Trophoblast cell (in vitro differentiated cells and primary cell): ENCODE measurements at regions not wholly inside any gene's neighbourhood (a gene's known extent, or its start where the extent isn't known, plus 50 kb on each side); places are given as distances from the start of the nearest gene placed in this dataset.

Source experiments
- DNase-seq, 2 donors: peaks; one replicate each; pipeline ENCODE4 v3.0.0-alpha.2; 2016
- H2AFZ ChIP-seq: 2 replicates; pipeline ENCODE4 v1.6.1; 2013; ENCODE audit warnings: low read length, moderate library complexity, mild to moderate bottlenecking; ENCODE audit not compliant: insufficient read depth, poor library complexity
- H2AK5ac ChIP-seq: 2 replicates; pipeline ENCODE4 v1.6.1; 2013; ENCODE audit warnings: mild to moderate bottlenecking, low read length
- H2BK120ac ChIP-seq: 2 replicates; pipeline ENCODE4 v1.6.1; 2013; ENCODE audit warnings: low read length, mild to moderate bottlenecking, moderate library complexity; ENCODE audit not compliant: insufficient read depth, poor library complexity
- H2BK12ac ChIP-seq: 2 replicates; pipeline ENCODE4 v1.6.1; 2013; ENCODE audit warnings: mild to moderate bottlenecking, low read length, moderate library complexity
- H2BK5ac ChIP-seq: 2 replicates; pipeline ENCODE4 v1.6.1; 2013; ENCODE audit warnings: low read length, low read depth, moderate library complexity, mild to moderate bottlenecking; ENCODE audit not compliant: poor library complexity
- H3K14ac ChIP-seq: 2 replicates; pipeline ENCODE4 v1.6.1; 2013; ENCODE audit warnings: mild to moderate bottlenecking, low read length
- H3K18ac ChIP-seq: 2 replicates; pipeline ENCODE4 v1.6.1; 2013; ENCODE audit warnings: mild to moderate bottlenecking, low read length
- H3K23ac ChIP-seq: 2 replicates; pipeline ENCODE4 v1.6.1; 2013; ENCODE audit warnings: low read length
- H3K27ac ChIP-seq: 2 replicates; pipeline ENCODE4 v1.5.1; 2013; ENCODE audit warnings: low read depth, mild to moderate bottlenecking, inconsistent platforms, low read length, moderate library complexity
- H3K27me3 ChIP-seq: 2 replicates; pipeline ENCODE4 v1.6.1; 2013; ENCODE audit warnings: inconsistent platforms, mild to moderate bottlenecking, low read length, moderate library complexity; ENCODE audit not compliant: insufficient read depth
- H3K36me3 ChIP-seq, 2 experiments: 1 replicate in 1 of 2; 2 replicates in 1 of 2; pipeline ENCODE4 v1.6.1; 2013; ENCODE audit warnings: low read length in 2 of 2, mild to moderate bottlenecking in 2 of 2, moderate library complexity in 1 of 2; ENCODE audit not compliant: insufficient read depth in 2 of 2, control insufficient read depth in 1 of 2
- H3K4ac ChIP-seq: 2 replicates; pipeline ENCODE4 v1.6.1; 2013; ENCODE audit warnings: low read depth, mild to moderate bottlenecking, low read length, moderate library complexity
- H3K4me1 ChIP-seq, 2 experiments: 1 replicate in 1 of 2; 2 replicates in 1 of 2; pipeline ENCODE4 v1.6.1; 2013; ENCODE audit warnings: low read length in 2 of 2, mild to moderate bottlenecking in 2 of 2, moderate library complexity in 1 of 2; ENCODE audit not compliant: insufficient read depth in 2 of 2, control insufficient read depth in 1 of 2
- H3K4me2 ChIP-seq: 2 replicates; pipeline ENCODE4 v1.6.1; 2013; ENCODE audit warnings: inconsistent platforms, mild to moderate bottlenecking, low read length, moderate library complexity
- H3K4me3 ChIP-seq: 2 replicates; pipeline ENCODE4 v1.5.1; 2013; ENCODE audit warnings: mild to moderate bottlenecking, low read depth, low read length, inconsistent platforms
- H3K79me1 ChIP-seq: one replicate; pipeline ENCODE4 v1.6.1; 2013; ENCODE audit warnings: low read length
- H3K79me2 ChIP-seq: 2 replicates; pipeline ENCODE4 v1.6.1; 2013; ENCODE audit warnings: low read length, mild to moderate bottlenecking; ENCODE audit not compliant: control insufficient read depth, insufficient read depth, poor library complexity
- H3K9ac ChIP-seq: 2 replicates; pipeline ENCODE4 v1.6.1; 2013; ENCODE audit warnings: mild to moderate bottlenecking, low read length
- H3K9me3 ChIP-seq: 2 replicates; pipeline ENCODE4 v1.6.1; 2013; ENCODE audit warnings: low read depth, mild to moderate bottlenecking, control low read depth, inconsistent platforms, low read length; ENCODE audit not compliant: insufficient read depth
- H4K12ac ChIP-seq: 2 replicates; pipeline ENCODE4 v1.6.1; 2013; ENCODE audit warnings: low read depth, mild to moderate bottlenecking, low read length, moderate library complexity
- H4K8ac ChIP-seq: 2 replicates; pipeline ENCODE4 v1.6.1; 2013; ENCODE audit warnings: low read depth, mild to moderate bottlenecking, low read length, moderate library complexity
- H4K91ac ChIP-seq: one replicate; pipeline ENCODE4 v1.6.1; 2013; ENCODE audit warnings: low read depth, mild to moderate bottlenecking, low read length, moderate library complexity
- WGBS: extraction: QIAGEN DNeasy Blood & Tissue Kit; methylation state at CpG from one replicate; pipeline ENCODE4 v1.1.7; 2013; ENCODE audit warnings: missing lambda C conversion rate; ENCODE audit not compliant: insufficient read length, insufficient coverage; ENCODE audit errors: extremely low coverage; 5-methylcytosine and 5-hydroxymethylcytosine counted together

- H4K8ac ChIP-seq = no peak overlapping the region
- no peak overlapping the region for H3K9ac ChIP-seq
- no peak overlapping the region for H2AFZ ChIP-seq
Observed at GRCh38 chr4:20423420-20423819, 171.7 kb downstream of the SLIT2 start.

GRCh38 chr4:20426028-20426427, 174.3 kb downstream of the SLIT2 start:
- Histone ChIP-seq H2BK120ac (no peak overlapping the region), H4K91ac (no peak overlapping the region), H2BK12ac (no peak overlapping the region), H3K4me2 (no peak overlapping the region), H3K27me3 (no peaks in the 10 kb centered on the region), H2AK5ac (no peak overlapping the region), H4K12ac (no peak overlapping the region), H3K18ac (no peak overlapping the region), H3K9ac (no peak overlapping the region), H3K27ac (no peak overlapping the region), H3K4me1 (no peaks in the 10 kb centered on the region), H3K14ac (no peak overlapping the region), H3K79me1 (no peaks in the 10 kb centered on the region), H2BK5ac (no peak overlapping the region), H3K36me3 (no peaks in the 10 kb centered on the region), H4K8ac (no peak overlapping the region), H3K23ac (no peak overlapping the region), H2AFZ (no peak overlapping the region), H3K4ac (no peak overlapping the region), H3K79me2 (no peaks in the 10 kb centered on the region), H3K4me3 (no peak overlapping the region), H3K9me3 (no peaks in the 10 kb centered on the region)
- DNase-seq = no peak
- WGBS = no CpG with 5 or more reads among the region's 1 CpG

More at GRCh38 chr4:20423420-20423819, 171.7 kb downstream of the SLIT2 start:
- no peak for DNase-seq
- Histone ChIP-seq H4K91ac (no peak overlapping the region), H4K12ac (no peak overlapping the region), H3K27ac (no peak overlapping the region), H3K18ac (no peak overlapping the region), H3K27me3 (no peaks in the 10 kb centered on the region), H2AK5ac (no peak overlapping the region), H2BK5ac (no peak overlapping the region), H2BK12ac (no peak overlapping the region), H3K4me2 (no peak overlapping the region), H3K14ac (no peak overlapping the region), H3K4me3 (no peak overlapping the region), H3K4ac (no peak overlapping the region), H3K79me2 (no peaks in the 10 kb centered on the region), H3K4me1 (no peaks in the 10 kb centered on the region), H3K79me1 (no peaks in the 10 kb centered on the region), H3K23ac (no peak overlapping the region), H2BK120ac (no peak overlapping the region), H3K36me3 (no peaks in the 10 kb centered on the region), H3K9me3 (no peaks in the 10 kb centered on the region)
- no CpG with 5 or more reads among the region's 3 CpGs for WGBS

- Histone ChIP-seq H3K23ac (no peak overlapping the region), H3K27me3 (no peaks in the 10 kb centered on the region), H3K4ac (no peak overlapping the region), H2BK12ac (no peak overlapping the region), H3K27ac (no peak overlapping the region), H4K91ac (no peak overlapping the region), H4K8ac (no peak overlapping the region), H3K4me3 (no peak overlapping the region), H2BK5ac (no peak overlapping the region), H3K36me3 (no peaks in the 10 kb centered on the region), H3K4me2 (no peak overlapping the region), H3K4me1 (no peaks in the 10 kb centered on the region), H4K12ac (no peak overlapping the region), H2AK5ac (no peak overlapping the region), H2AFZ (no peak overlapping the region), H2BK120ac (no peak overlapping the region), H3K14ac (no peak overlapping the region), H3K18ac (no peak overlapping the region), H3K9ac (no peak overlapping the region), H3K79me2 (no peaks in the 10 kb centered on the region), H3K9me3 (no peaks in the 10 kb centered on the region), H3K79me1 (no peaks in the 10 kb centered on the region)
- peak in 1 of 2 donors; percentile 19 for DNase-seq
- no CpG with 5 or more reads among the region's 8 CpGs for WGBS
Observed at GRCh38 chr4:20428436-20429160, 176.9 kb downstream of the SLIT2 start.

GRCh38 chr4:20430259-20430941, 178.7 kb downstream of the SLIT2 start:
- Histone ChIP-seq H3K4ac (no peak overlapping the region), H2AK5ac (no peak overlapping the region), H3K4me1 (no peaks in the 10 kb centered on the region), H4K8ac (no peak overlapping the region), H3K79me1 (no peaks in the 10 kb centered on the region), H3K27me3 (no peaks in the 10 kb centered on the region), H3K23ac (no peak overlapping the region), H2BK12ac (no peak overlapping the region), H2BK5ac (no peak overlapping the region), H3K14ac (no peak overlapping the region), H2BK120ac (no peak overlapping the region), H3K79me2 (no peaks in the 10 kb centered on the region), H3K27ac (no peak overlapping the region), H3K9me3 (no peaks in the 10 kb centered on the region), H3K4me2 (no peak overlapping the region), H3K36me3 (no peaks in the 10 kb centered on the region), H4K91ac (no peak overlapping the region), H4K12ac (no peak overlapping the region), H3K4me3 (no peak overlapping the region), H3K18ac (no peak overlapping the region), H3K9ac (no peak overlapping the region), H2AFZ (no peak overlapping the region)
- WGBS = no CpG with 5 or more reads among the region's 5 CpGs
- DNase-seq = no peak
